ENCODE measurements at regions not wholly inside any gene's neighbourhood (a gene's known extent, or its start where the extent isn't known, plus 50 kb on each side); places are given as distances from the start of the nearest gene placed in this dataset.

DNA sequence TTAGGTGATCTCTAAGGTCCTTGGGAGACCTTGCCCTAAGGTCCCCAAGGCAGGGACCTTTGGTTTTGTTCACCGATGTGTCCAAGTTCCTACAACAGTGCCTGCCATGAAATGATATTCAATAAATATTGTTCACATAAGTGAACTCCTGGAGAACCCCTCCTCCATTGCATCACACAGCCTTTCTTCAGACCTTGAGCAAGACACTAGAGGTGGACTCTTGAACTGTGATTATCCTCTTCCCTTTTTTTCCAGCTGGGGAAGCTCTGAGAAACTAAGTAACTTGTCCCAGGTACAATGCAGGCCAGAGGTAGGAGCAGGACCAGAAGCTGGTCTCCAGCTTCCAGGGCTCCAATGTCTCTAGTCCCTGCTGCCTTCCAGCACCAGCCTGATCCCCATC, 76.6 kb upstream of the LMO1 start:
- DNase-seq (ENCODE audit: low read depth in 2 of 2) = no peak

- no peak for DNase-seq (ENCODE audit: low read depth in 2 of 2)
These were observed 75.9 kb upstream of the LMO1 start for GRCh38 chr11:8339592-8340022.

DNA sequence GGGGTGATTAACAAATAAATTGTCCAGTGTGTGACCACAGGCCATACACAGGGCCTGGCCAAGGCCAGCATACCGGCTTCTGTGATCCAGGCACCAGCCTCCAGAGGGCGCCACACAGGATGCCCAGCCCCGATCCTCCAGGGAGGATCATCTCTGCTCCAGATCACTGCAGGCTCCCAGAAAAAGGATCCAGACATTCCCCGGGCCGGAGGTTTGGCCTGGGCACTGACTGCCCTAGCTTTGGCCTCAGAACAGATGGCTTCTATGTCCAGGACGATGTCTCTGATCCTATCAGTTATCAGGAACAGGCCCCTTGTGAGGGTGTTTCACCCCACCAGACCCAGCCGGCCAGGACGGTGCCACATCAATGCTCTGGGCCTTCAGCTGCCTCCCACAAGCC, 74.5 kb upstream of the LMO1 start:
- no peak for DNase-seq (ENCODE audit: low read depth in 2 of 2)

- no peak for DNase-seq (ENCODE audit: low read depth in 2 of 2)
These were observed 73.6 kb upstream of the LMO1 start for GRCh38 chr11:8337130-8337795.

- no peak for DNase-seq (ENCODE audit: low read depth in 2 of 2)
These were observed 72.9 kb upstream of the LMO1 start for GRCh38 chr11:8336356-8337129.

GRCh38 chr11:8335683-8336082, 72.0 kb upstream of the LMO1 start:
- DNase-seq (ENCODE audit: low read depth in 2 of 2) = no peak

- DNase-seq (ENCODE audit: low read depth in 2 of 2) = no peak
These were observed 71.5 kb upstream of the LMO1 start for GRCh38 chr11:8335186-8335585.

- DNase-seq (ENCODE audit: low read depth in 2 of 2) = no peak
These were observed 70.2 kb upstream of the LMO1 start for GRCh38 chr11:8333811-8334401.

GRCh38 chr11:8333376-8333775, 69.7 kb upstream of the LMO1 start:
- DNase-seq (ENCODE audit: low read depth in 2 of 2) = no peak

DNA sequence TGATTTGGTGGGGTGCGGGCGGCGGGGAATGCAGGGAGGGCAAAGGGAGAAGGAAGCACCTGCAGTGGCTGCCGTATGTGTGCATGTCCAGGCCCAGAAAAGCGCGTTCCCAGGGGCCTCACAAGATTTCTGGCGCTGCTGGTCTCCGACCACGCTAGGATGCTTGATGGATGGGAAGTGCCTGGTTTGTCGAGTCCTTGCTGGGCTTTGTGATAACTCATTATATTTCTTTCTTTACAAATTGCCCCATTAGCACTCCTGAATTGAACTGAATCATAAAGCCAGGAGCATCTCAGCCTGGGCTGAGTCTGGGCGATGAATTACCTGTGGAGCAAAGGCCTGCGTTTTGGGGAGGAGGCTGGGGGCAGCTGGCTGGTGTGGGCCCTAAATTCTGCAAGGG, 69.2 kb upstream of the LMO1 start:
- no peak for DNase-seq (ENCODE audit: low read depth in 2 of 2)

DNA sequence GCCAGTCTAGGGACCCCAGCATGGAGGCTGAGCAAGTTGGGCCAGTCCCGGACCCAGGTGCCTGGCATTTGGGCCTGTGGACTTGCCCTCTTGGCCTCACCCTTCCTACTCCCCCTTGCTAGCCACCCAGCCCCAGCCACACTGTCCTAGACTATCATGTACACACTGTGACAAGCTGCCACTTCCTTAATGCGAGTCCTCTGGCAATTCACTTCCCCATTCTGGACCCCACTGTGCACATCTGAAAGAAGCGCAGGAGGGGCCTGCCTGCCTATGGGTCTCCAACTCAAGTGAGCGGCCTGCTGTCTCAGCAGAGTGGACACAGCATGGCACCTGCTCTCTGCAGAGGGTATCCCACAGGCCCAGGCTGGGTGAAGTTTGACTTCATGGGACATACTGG, 68.5 kb upstream of the LMO1 start:
- DNase-seq (ENCODE audit: low read depth in 2 of 2) = no peak

DNA sequence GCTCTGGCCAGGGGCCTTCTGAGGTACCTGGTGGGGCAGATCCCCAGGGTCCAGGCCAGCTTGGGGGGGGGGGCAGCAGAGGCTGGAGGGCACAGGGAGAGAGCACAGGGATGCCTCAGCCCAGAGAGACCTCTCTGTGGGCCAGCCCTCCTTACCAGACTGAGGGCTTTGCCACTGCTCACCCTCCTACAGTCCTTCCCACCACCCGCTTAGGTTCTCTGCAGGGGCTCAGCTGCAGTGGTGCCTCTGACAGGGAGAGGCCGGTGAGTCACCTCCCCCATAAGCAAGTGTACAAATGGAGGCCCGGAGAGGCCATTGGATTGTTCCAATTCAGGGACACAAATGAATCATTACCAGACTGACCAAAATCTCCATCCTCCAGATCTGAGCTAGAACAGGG, 68.1 kb upstream of the LMO1 start:
- no peak for DNase-seq (ENCODE audit: low read depth in 2 of 2)

- DNase-seq (ENCODE audit: low read depth in 2 of 2) = no peak
These were observed 67.2 kb upstream of the LMO1 start for GRCh38 chr11:8330896-8331295.

- no peak for DNase-seq (ENCODE audit: low read depth in 2 of 2)
These were observed 66.7 kb upstream of the LMO1 start for GRCh38 chr11:8330404-8330803.

DNA sequence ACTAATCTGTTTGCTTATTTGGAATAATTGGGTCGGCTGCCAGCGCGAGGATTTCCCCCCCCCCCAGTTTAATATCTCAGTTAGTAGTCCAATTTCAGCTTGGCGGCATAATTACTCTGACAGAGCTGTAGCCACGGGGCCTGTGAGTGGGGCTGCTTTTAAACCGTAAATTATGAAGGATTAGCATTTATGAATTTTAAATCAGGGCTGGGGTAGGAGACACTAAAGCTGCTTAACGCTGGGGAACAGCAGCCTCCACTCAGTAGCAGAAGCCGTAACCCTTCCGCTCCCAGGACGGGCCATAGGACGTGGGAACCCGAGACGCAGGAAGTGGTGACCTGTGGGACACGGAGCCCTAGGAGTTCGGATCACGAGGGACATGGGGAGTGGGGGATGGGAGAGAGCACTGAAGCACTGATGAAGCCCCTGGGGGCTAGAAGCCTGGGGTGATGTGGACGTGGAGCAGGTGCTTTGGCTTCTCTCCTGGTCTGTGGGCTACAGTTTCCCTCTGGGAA, 66.2 kb upstream of the LMO1 start:
- no peak for DNase-seq (ENCODE audit: low read depth in 2 of 2)

DNA sequence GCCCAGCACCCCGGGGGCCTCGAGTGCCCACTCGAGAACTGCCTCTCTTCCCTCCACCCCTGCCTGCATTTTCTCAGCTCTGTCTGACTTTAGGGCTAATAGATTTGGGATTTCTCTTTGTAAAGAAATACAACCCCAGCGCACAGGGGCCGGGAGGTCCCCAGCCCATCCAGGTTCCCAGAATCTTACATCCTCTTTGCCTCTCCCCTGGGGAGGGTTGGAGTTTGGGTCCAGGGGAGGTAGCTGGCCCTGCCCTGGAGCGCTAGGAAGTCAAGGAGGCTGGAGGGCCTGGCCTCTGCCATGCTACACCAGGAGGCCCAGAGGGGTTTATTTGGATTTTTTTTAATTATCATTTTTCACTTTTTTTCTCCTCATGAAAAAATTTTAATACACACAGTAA, 65.7 kb upstream of the LMO1 start:
- DNase-seq (ENCODE audit: low read depth in 2 of 2) = no peak

GRCh38 chr11:8328848-8329330, 65.2 kb upstream of the LMO1 start:
- peak; percentile 37 to 45 for DNase-seq (ENCODE audit: low read depth in 2 of 2)

GRCh38 chr11:8328231-8328794, 64.6 kb upstream of the LMO1 start:
- no peak for DNase-seq (ENCODE audit: low read depth in 2 of 2)

- no peak for DNase-seq (ENCODE audit: low read depth in 2 of 2)
These were observed 64.1 kb upstream of the LMO1 start for GRCh38 chr11:8327761-8328192.

DNA sequence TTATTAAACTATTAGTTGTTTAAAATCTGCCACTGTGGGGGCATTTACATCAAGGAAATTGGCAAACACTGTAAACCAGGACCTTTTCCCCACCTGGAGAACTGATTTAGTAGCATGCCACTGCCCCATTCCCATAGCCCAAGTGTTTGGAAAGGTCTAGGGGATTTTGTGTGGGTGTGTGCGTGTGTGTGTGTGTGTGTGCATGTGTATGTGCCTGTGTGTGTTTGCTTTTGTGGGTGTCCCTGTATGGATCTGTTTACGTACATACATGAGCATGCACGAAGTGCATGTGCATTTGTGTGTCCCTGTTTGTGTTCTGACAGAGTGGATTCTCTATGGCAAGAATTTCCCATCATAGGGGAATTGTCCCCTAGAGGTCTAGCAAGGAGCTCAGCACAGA, 62.7 kb upstream of the LMO1 start:
- no peak for DNase-seq (ENCODE audit: low read depth in 2 of 2)

DNA sequence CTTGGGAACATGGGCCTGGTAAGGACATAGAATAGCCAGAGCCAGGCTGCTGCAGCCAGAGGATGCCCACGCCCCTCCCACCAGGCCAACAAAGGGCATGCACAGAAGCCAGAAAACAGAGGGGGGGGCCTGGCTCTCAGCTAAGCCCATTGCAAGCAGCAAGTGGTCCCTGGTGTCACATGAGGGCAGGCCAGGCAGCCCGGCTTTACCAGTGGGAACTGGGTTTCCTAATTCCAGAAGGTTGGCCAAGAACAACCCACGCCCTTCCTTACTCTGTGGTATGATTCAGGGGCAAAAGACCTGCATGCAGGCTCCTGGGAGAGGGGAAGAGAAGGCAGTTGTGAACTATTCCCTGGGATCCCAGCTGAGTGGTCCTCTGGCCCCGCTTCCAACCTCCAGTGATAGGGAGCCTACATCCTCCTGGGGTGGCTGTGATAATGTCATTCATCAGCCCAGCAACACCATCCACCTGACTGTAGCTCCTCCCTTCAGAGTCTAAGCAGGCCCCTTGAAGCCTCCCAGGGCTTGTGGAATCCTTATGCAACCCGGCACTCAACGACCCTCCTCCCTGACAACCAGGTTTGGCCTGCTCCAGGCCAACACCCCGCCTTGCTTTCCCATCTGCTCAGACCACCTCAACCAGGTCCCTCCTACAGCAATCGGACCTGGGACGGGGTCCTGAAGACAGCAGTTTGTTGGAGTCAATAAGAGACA, 62.1 kb upstream of the LMO1 start:
- DNase-seq (ENCODE audit: low read depth in 2 of 2) = no peak
